ENCODE measurements at regions not wholly inside any gene's neighbourhood (a gene's known extent, or its start where the extent isn't known, plus 50 kb on each side); places are given as distances from the start of the nearest gene placed in this dataset.

DNA sequence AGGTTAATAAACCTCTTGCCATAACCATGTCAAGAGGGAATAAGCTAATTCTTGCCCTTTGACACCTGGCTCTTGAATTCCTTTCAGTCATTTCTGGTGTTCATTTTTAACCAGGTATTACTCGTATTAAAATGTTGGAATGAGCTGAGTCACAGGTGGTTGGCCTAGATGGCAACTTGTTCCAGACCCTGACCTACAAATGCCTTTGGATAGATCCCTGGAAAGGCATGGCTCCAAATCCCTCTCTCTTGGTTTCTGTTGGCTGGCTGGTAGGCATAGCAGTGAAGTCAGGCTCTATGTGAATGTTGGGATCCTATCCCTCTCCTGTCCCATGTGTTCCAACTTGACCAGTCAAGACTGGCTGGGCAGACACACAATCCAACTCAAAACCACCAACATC is 277.1 kb upstream of the PROK2 start:
- TF ChIP-seq, protein P1, sequence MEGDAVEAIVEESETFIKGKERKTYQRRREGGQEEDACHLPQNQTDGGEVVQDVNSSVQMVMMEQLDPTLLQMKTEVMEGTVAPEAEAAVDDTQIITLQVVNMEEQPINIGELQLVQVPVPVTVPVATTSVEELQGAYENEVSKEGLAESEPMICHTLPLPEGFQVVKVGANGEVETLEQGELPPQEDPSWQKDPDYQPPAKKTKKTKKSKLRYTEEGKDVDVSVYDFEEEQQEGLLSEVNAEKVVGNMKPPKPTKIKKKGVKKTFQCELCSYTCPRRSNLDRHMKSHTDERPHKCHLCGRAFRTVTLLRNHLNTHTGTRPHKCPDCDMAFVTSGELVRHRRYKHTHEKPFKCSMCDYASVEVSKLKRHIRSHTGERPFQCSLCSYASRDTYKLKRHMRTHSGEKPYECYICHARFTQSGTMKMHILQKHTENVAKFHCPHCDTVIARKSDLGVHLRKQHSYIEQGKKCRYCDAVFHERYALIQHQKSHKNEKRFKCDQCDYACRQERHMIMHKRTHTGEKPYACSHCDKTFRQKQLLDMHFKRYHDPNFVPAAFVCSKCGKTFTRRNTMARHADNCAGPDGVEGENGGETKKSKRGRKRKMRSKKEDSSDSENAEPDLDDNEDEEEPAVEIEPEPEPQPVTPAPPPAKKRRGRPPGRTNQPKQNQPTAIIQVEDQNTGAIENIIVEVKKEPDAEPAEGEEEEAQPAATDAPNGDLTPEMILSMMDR (IDR thresholded peaks at IDR 0.05): no peak
- TF ChIP-seq POLR2A (IDR thresholded peaks at IDR 0.05) (no peak), EP300 (IDR thresholded peaks at IDR 0.05) (no peak), POLR2AphosphoS5 (IDR thresholded peaks at IDR 0.05) (no peak)

Measured in gastroesophageal sphincter (tissue), 3 donors.